Sigmoid colon (tissue), 4 donors: ENCODE measurements at regions not wholly inside any gene's neighbourhood (a gene's known extent, or its start where the extent isn't known, plus 50 kb on each side); places are given as distances from the start of the nearest gene placed in this dataset.

ENCODE experiments used
- CTCF ChIP-seq, 4 experiments: fragments of 450-650 bp in 3 of 4; fragments of 200-600 bp in 1 of 4; IDR thresholded peaks; one replicate each; pipeline ENCODE4 v1.5.1; 2016 to 2019; ENCODE audit warnings: antibody characterized with exemption in 4 of 4, mild to moderate bottlenecking in 3 of 4, moderate library complexity in 2 of 4
- EP300 ChIP-seq, 4 donors: sonication (generic); formaldehyde crosslinking; IDR thresholded peaks; one replicate each; pipeline ENCODE4 v1.6.1; 2017; ENCODE audit warnings: antibody characterized with exemption in 4 of 4
- POLR2A ChIP-seq, 2 donors: fragments of 450-650 bp; IDR thresholded peaks; one replicate each; pipeline ENCODE4 v1.6.1; 2016; ENCODE audit warnings: antibody characterized with exemption in 2 of 2, mild to moderate bottlenecking in 2 of 2, moderate library complexity in 2 of 2

DNA sequence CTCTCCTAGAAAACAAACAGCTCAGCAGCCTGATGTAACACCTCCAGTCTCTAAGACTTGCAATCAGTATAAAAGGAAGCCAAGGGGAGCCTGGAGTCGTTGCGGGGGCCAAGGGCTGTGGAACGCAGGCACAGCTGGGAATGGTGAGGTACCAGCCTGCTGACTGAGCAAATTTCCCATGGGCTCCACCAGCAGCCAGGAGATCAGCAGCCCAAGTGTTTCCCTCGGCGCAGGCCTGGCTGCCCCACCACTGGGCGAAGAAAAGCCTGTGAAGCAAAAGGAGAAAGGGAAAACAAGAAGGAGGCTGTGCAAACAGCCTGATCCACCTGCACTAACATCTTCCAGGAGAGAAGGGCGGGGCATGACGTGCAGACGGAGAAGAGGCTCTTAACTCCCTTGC, 155.3 kb downstream of the SHQ1 start:
- TF ChIP-seq CTCF (IDR thresholded peaks at IDR 0.05) (no peak), POLR2A (IDR thresholded peaks at IDR 0.05) (no peak), EP300 (IDR thresholded peaks at IDR 0.05) (no peak)
